C1 segment of cervical spinal cord (tissue), 14 donors: ENCODE measurements at regions not wholly inside any gene's neighbourhood (a gene's known extent, or its start where the extent isn't known, plus 50 kb on each side); places are given as distances from the start of the nearest gene placed in this dataset.
A peak's percentile ranks its signal among the peaks of the same experiment; 100 is the strongest.

ENCODE experiments used
- DNase-seq, 14 donors: peaks; one replicate each; lab custom pipeline; 2025; lab: John Stamatoyannopoulos, UW

DNA sequence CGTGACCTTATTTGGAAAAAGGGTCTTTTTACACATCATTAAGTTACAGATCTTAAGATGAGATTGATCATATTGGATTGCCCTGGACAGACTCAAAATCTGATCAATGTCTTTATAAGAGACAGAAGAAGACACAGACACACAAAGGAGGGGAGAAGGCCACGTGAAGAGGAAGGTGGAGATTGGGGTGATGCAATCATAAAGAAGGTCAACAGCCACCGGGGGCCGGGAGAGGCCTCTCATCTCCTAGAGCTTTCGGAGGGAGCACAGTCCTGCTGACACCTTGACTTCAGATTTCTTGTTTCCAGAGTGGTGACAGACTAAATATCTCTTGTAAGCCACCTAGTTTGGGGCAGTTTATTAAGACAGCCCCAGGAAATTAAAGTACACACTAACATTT, 204.6 kb upstream of the CSF3R start:
- DNase-seq: no peak

DNA sequence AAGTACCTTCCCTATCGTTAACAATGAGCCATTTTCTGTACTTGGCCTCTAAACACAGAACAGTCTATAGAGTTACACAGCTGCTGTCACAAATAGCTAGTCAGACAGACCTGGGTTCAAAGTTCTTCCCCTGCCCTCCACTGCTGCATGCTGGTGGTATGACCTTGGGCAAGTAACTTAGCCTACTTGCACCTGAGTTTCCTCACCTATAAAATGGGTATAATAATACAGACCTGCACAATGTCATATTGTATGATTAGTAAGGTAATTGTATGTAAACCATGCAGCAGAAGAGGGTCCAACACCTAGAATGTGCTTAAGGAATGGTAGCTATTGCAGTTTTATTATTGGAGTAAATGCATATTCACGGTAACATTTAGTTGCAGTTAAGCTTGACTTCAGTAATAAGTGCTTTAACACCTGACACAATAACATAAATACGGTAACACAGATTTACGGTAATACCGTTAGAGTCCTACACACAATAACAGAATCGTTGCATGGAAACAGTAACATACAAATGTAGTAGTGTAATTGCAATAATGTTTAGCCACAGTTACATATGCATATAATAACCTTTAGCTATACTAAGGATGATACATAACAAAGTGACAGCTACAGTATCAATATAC, 193.3 kb upstream of the CSF3R start:
- no peak for DNase-seq

DNA sequence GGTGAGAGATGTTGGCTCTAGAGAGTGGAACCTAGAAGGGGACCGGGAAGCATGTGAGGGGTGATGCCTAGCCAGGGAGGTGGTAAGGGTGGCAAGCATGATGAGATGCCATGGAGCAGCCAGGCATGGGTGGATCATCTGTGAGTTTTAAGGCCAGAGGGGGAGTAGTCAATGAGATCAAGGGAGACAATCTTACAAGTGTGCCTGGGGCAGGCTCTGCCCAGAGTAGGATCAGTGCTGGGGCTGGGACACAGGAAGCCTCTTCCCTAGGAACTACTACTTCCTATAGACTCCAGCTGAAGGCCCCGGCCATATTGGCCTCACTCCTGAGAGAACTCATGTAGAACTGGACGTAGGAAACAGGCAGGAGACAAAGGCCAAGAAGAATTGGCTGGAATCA, 192.4 kb upstream of the CSF3R start:
- DNase-seq: no peak

DNA sequence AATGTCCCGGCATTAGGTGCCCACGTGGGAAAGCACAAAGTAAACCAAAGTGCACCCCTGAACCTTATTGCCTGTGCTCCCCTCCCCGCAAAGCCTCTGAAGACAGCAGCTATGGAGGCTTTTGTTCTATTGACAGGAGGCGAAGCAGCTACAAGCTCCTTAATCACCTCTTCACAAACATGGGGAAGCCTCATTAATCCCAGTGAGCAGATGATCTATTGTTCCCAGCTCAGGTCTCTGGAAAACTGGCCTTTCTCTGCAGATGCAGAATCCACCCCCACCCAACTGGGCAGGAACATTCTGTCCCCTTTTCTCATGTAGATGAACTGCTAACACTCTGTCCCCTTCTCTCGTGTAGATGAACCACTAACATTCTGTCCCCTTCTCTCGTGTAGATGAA, 190.5 kb upstream of the CSF3R start:
- DNase-seq: no peak

DNA sequence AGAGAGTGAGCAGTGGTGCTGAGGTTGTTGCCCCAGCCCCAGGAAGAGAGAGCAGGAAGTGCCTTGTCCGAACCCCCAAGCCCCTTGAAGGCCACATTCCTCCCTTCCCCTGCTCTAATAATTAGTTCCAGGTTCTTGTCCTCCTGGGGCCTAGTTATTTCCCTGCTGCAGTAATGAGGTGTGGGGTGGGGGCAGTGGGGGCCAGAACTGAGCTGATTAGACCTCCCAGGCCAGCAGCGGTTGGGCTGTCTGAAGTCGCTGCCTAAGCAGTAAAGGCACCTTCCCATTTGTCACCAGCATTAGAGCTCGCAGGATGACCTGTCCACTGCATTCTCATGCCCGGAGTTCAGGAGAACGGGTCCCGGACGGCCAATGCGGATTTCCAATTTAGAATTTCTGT, 186.5 kb upstream of the CSF3R start:
- DNase-seq: no peak

DNA sequence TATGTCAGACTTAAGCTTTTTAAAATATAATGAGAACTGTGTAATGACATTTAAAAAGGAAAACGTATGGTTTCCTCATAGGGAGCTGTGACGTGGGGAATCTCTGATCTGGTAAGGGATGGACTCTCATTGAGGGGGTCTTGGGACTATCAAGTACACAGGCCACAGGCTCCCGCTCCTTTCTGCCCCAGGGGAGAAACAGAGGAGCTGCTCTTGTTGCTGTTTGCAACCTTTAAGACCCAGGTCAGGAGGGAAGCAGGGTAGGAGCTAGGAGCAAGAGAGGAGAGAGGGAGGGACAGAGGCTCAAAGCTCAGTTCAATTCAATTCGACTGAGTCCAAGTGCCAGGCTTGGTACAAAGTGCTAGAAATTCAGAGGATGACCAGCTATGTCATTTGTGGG, 185.1 kb upstream of the CSF3R start:
- no peak for DNase-seq

DNA sequence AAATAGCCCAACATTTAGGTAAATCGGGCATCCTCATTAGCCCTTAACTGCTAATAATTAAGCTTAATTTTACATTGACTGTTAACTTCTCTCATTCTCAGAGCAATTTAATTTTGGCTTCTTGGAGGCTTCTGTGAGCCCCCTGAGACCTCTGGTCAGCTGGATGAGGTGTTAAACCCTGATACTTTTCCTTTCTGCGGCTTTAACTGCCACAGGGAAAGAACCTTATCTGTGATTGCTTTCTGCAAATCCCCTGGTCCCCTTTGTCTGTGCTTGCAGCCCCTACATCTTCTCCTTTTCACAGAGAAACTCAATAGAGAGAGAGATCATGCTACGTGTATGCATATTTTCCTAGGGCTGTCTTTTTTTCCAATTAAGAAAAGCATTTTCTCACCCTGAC, 184.5 kb upstream of the CSF3R start:
- DNase-seq: no peak

DNA sequence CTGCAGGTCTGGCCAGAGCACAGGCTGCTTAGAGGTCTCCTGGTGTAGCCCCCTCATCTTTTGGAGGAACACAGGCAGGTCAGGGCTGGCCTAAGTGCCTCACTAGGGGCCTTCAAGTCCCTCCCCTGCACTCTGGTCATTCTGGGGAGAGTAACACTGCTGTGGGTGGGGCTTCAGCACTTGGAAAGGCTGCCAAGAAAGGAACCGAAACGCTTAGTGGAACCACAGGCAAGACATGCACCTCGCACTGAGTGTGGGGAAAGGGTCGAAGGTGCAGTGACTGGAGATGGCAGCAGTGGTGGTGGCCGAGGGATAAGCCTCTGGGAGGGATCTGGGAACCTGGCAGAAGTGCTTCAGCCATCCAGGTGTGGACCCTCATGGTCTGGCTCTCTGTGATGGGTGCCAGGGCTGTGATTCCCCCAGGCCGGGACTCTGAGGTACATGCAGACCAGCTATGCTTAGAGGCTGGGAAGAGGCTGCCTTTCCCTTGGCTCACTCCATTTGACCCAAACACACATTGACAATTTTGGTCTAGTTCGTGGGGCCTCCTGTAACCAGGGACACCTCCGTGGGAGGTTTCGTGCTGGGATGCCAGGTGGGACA, 182.9 kb upstream of the CSF3R start:
- no peak for DNase-seq

DNA sequence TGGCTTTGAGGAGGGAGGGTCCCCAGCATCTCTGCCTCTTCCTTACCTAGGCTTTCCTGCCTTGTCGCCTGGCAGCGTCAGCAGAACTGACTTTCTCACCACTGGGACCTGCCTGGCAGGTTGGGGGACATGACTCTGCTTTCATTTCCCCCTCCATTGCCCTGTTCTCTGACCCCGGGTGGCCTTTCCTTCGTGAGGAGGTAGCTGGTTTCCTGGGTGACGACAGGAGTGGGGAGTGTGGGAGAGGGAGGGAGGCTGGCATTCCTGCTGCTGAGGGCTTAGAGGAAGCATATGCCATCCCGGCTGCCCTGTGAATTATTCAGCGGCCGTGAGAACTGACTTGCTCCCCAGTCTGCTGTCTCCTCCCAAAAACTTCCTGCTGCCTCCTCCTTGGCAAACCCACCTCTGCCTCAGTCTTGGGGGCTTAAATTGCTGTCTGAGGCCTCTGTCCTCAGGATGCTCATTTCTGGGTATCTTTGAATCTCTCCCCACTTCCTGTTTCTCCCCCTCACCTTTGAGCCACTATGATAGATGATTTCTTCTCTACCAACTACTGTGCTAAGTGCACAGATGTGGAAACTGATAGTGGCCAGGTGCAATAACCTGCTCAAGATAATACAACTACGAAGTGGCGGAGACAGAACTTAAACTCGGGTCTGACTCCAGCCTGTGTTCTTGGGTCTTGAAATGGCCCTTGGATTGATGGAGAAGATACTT, 182.0 kb upstream of the CSF3R start:
- DNase-seq: no peak

DNA sequence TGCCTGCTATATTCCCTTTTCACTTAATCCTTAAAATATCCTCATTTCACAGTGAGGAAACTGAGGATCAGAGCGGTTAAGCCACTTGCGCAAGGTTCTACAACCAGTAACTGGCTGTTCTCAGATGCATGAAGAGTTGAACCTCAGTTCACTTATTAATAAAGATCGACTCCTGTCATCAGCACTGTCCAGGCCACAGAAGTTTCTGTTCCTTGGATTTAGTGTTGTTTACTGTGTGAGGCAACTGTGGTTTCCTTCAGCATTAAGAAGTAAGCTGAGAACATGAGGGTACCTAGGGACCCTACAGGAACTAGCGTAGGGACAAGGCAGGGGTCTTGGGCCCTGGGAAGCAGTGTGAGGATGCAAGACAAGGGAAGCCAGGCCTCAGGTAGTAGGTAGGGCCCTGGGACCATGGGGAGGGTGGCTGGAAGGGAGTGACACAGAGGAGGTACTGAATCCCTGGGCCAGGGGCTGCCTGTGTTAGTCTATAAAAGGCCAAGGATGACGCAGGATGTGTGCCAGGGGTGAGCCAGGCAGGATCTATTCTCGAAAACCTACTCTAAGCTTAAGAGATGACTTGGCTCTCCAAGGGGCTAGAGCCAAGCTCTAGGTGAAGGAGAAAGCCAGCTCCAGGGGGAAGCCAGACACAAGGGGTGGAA, 181.2 kb upstream of the CSF3R start:
- DNase-seq: no peak

DNA sequence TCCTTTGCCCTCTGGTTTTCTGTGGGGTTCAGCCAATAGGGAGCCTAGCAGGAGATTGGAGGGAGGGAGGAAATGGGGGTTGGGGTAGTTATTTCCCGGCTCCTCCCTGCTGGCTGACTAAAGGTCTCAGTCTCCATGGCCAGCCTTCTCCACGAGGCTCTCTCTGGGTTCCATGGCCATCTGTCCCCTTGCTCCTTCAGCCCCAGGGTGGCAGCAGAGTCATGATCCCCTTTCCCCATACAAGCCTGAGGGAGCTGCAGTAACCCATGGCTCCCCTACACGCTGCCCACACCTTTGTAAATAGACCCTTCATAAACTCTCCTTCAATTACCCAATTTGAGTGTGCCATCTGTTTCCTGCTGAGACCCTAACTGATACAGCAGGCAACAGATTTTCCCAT, 176.1 kb upstream of the CSF3R start:
- DNase-seq: no peak

DNA sequence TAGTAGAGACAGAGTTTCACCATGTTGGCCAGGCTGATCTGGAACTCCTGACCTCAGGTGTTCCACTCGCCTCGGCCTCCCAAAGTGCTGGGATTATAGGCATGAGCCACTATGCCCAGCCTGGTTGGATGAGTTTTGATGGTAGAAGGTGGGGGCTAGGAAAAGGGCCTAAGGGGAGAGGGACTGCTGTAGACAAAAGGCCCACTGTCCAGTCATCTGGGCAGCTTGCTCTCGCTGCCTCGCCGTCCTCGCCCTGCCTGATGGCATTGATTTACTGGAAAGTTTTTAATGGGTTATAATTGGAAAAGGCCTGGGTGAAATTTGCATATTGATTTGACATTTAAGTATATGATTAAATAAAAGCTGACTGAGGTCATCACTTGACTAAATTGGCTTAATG, 175.1 kb upstream of the CSF3R start:
- DNase-seq: no peak

DNA sequence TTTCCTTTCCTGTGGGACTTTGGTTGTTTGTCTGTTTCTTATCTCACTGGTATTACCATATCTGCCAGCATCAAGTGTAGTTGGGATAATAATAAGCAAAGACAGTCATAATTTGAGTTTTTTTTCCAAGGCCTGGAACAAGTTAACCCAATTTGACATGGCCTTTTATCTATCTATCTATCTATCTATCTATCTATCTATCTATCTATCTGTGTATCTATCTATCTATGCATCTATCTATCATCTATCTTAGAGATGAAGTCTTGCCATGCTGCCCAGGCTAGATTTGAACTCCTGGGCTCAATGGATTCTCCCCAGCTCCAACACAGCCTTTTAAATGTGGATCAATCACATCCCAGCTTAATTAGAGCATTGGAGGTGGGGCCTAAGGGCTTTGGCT, 174.1 kb upstream of the CSF3R start:
- no peak for DNase-seq

DNA sequence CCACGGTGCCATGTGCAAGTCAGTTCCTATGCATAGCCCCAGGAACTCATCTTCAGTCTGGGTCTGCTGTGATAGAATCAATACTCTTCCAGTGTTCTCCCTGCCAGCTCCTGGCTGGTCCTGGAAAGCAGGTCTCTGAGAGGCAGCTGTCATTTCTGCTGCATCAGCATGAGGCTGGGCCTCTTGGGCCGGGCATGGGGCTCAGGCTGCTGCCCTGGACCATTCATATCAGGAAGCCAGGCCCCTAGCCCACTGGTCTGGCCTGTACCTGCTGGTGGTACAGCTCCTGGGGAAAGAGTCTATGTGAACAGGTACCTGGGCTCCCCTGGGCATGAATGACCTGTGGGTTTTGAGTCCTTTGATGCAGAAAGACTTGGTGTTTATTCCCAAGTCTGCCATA, 173.6 kb upstream of the CSF3R start:
- no peak for DNase-seq

DNA sequence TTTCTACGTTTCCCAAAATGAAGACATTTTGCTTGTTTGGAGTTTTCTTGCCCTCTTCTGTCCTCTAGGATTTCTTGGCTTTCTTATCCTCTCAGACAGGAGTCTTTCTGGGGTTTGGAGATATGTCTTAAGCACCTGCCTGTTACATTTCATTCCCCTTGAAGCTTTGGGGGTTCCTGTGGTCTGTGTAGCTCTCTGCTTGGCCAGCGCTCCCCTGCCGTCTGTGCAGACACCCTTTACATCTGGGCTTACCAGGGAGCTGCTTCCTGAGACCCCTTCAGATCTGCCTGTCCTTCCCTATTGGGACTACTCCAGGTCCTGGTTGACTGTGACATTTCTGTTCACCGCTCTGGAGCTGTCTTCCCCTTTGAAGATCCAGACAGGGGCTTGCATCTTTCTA, 171.9 kb upstream of the CSF3R start:
- DNase-seq: no peak

DNA sequence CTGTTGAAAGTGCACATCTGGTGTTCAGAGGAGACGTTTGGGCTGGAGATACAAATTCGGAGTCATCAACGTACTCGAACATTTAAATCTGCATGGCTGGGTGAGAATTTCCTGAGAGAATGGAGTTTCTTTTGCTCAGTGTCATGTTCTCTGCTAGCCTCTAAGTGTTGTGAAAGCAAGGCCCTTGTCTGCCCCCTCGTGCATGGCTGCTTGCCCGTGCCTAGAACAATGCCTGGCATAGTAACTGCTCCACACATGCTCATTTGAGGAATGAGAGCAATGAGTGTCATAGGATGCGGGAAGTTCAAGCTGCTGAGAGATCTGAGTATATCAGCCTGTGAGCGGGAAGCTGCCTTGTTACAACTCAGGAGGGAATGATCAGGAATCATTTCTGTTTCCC, 171.1 kb upstream of the CSF3R start:
- peak in 12 of 14 donors; percentile 21 to 90 (median 78) for DNase-seq

DNA sequence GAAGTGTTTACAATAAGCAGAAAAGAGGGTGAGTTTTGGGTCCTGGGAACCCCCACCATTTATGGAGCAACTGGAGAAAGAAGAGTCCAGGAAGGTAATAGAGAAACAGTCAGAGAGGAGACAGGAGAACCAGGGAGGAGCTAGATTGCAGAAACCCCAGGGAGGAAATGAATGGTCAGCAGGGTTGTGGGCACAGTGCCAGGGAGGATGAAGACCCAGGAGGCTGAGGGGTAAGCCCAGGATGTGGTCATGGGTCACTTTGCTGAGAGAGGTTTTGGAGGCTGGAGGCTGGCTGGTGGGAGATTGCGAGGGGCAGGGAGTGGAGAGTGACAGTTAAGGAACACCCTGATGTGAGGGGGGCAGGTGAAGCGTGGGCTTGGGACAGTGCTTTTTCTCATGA, 169.9 kb upstream of the CSF3R start:
- no peak for DNase-seq

DNA sequence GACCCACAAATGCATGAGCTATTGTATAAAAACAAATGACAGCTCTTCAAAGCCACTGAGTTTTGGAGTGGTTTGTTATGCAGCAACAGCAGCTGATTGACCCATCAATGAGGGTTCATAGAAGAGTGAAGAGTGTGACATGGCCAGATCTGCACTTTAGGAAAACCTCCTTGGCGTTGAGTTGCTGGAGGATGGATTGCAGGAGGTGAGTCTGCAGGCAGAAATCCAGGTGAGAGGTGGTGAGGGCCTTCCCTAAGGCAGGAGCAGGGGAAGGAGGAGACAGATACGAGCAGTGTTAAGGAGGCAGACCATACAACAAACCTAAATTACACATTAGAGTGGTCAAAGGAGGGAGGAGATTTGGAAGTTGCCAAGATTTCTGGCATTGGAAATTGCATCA, 169.3 kb upstream of the CSF3R start:
- no peak for DNase-seq

DNA sequence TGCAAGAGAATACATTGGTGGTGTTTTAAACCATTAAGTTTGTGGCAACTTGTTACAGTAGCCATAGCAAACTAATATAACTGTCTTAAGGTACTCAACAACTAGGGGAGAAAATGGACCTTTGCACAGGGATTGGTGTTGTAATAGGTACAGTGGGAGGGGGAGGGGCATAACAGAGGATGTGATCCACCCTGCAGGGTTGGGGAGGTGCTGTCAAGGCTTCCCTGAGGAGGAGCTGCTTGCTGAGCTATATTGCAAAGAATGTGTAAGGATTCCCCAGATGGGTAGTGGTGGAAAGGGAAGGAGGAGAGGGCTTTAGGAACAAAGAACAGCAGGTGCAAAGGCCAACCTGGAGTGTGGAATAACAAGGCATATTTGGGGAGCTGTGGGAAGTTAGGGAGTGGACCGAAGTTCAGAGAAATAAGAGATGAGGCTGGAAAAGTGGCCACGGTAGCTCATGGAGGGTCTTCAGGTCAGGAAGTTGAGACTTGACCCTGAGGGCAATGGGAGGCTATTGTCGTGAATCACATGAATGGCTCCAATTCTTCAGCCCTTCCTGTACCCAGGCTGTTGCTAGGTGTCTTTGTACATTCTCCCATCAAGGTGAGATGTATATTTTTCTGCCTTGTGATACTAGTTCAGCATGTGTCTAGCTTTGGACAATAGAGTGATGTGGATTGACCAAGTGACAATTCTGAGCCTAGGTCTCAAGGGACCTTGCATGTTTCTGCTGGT, 168.6 kb upstream of the CSF3R start:
- no peak for DNase-seq

DNA sequence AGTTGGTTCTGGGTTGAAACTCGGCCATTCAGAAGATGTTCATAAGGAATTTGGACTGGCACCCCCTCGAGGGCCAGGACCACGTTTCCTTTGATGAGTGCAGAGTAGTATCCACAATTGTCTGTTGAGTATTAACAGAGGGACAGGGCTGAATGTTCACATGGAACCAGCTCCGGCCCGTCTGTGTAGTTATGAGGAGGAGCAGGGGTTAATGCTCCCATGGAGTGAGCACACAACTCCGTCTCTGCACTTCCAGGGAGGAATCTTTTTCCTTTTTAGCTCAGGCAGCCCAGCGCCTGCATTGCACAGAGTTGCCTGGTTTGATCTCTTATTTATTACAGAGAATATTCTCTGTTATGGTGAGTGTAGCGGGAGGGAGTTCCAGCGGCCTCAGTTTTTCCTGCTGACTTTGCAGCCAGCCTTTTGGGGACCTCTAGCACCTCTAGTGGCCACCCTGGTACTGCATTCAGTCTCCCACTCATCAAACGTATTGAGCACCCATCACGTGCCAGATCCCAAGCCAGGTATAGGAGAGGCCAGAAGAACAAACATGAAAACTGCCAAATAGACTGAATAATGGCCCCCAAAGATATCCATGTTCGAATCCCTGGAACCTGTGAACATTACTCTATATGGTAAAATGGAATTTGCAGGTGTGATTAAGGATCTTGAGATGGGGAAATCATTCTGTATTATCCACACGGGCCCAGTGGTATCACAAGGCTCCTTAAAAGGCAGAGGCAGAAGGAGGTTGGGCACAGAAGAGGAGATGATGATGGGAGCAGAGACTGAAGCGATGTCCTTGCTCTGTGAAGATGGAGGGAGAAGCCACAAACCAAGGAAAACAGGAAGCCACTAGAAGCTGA, 167.7 kb upstream of the CSF3R start:
- peak in 10 of 14 donors; percentile 1 to 38 (median 18) for DNase-seq

DNA sequence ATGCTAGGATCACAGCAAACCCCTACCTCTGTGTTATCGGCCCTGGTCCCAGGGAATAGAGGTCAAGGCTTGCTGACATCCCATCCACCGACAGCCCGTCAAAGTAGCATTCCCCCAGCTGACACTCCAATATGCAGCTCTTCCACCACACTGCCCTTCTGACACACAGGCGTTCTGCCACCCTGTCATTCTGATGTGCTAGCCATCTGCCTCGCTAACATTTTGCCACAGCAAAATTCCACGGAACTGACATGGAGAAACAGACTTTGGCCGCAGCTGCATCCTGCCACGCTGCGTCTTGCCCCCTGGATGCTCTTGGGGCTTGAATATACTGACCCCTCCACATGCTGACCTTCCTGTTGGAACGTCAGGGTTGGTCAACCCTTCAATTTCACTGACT, 163.2 kb upstream of the CSF3R start:
- DNase-seq: no peak
